ENCODE measurements at regions not wholly inside any gene's neighbourhood (a gene's known extent, or its start where the extent isn't known, plus 50 kb on each side); places are given as distances from the start of the nearest gene placed in this dataset.
"Not testable (repeated sequence)": the region's sequence is repeated elsewhere in the genome, so short reads cannot be mapped to it uniquely, and the experiment has no call there.

GRCh38 chr12:38175538-38175937 is 141.0 kb upstream of the ALG10B start:
- DNase-seq: no peak
- H3K36me3 ChIP-seq (ENCODE audit: insufficient read depth, low read length): no peaks in the 10 kb centered on the region
- H3K4me1 ChIP-seq (ENCODE audit: insufficient read depth, low read length): no peaks in the 10 kb centered on the region
- H3K27ac ChIP-seq (ENCODE audit: low read depth, low read length): no peak overlapping the region
- POLR2A ChIA-PET: no interaction called here
- peaks cover 2 to 7% of the 10 kb centered on the region in 2 donors for H3K27me3 Mint-ChIP-seq
- H3K4me1 Mint-ChIP-seq: no peaks in the 10 kb centered on the region
- H3K27me3 ChIP-seq (ENCODE audit: insufficient read depth, low read length, poor library complexity, severe bottlenecking): no peaks in the 10 kb centered on the region
- no peak overlapping the region for H3K4me3 ChIP-seq (ENCODE audit: low read length)
- H3K27ac Mint-ChIP-seq: no peak overlapping the region
- no peak overlapping the region for H3K4me3 Mint-ChIP-seq
- CTCF ChIA-PET: no interaction called here
- no peaks in the 10 kb centered on the region for H3K9me3 ChIP-seq (ENCODE audit: low read length)
- H3K36me3 Mint-ChIP-seq: no peaks in the 10 kb centered on the region
- H3K9me3 Mint-ChIP-seq: peaks cover 0 to 2% (median 0%) of the 10 kb centered on the region in 5 donors

GRCh38 chr12:38183617-38184016 is 133.0 kb upstream of the ALG10B start:
- H3K9me3 ChIP-seq (ENCODE audit: low read length); H3K36me3 ChIP-seq (ENCODE audit: insufficient read depth, low read length); CTCF ChIA-PET; POLR2A ChIA-PET; H3K4me1 Mint-ChIP-seq; DNase-seq; H3K4me3 Mint-ChIP-seq; H3K27ac ChIP-seq (ENCODE audit: low read depth, low read length); H3K4me3 ChIP-seq (ENCODE audit: low read length); H3K36me3 Mint-ChIP-seq; H3K27me3 ChIP-seq (ENCODE audit: insufficient read depth, low read length, poor library complexity, severe bottlenecking); H3K27ac Mint-ChIP-seq; H3K4me1 ChIP-seq (ENCODE audit: insufficient read depth, low read length); H3K27me3 Mint-ChIP-seq: not testable (repeated sequence)
- peaks cover 2 to 11% (median 9%) of the 10 kb centered on the region in 5 donors for H3K9me3 Mint-ChIP-seq

GRCh38 chr12:38197286-38197685 is 119.3 kb upstream of the ALG10B start:
- H3K27ac Mint-ChIP-seq; H3K4me3 ChIP-seq (ENCODE audit: low read length); H3K4me1 Mint-ChIP-seq; H3K27ac ChIP-seq (ENCODE audit: low read depth, low read length); H3K9me3 ChIP-seq (ENCODE audit: low read length); H3K9me3 Mint-ChIP-seq; H3K27me3 Mint-ChIP-seq; DNase-seq; H3K36me3 ChIP-seq (ENCODE audit: insufficient read depth, low read length); CTCF ChIA-PET; H3K36me3 Mint-ChIP-seq; H3K27me3 ChIP-seq (ENCODE audit: insufficient read depth, low read length, poor library complexity, severe bottlenecking); H3K4me3 Mint-ChIP-seq; H3K4me1 ChIP-seq (ENCODE audit: insufficient read depth, low read length); POLR2A ChIA-PET: not testable (repeated sequence)

GRCh38 chr12:38201461-38202276 is 114.9 kb upstream of the ALG10B start:
- peaks cover 0 to 3% of the 10 kb centered on the region in 2 donors for H3K27me3 Mint-ChIP-seq

GRCh38 chr12:38204831-38205230 is 111.7 kb upstream of the ALG10B start:
- Mint-ChIP-seq H3K27ac (no peak overlapping the region), H3K4me1 (no peaks in the 10 kb centered on the region), H3K4me3 (no peak overlapping the region), H3K27me3 (peaks cover 0 to 3% of the 10 kb centered on the region in 2 donors), H3K36me3 (no peaks in the 10 kb centered on the region), H3K9me3 (peaks cover 0 to 6% (median 0%) of the 10 kb centered on the region in 5 donors)
- Histone ChIP-seq H3K36me3 (ENCODE audit: insufficient read depth, low read length) (no peaks in the 10 kb centered on the region), H3K4me3 (ENCODE audit: low read length) (no peak overlapping the region), H3K27ac (ENCODE audit: low read depth, low read length) (no peak overlapping the region), H3K9me3 (ENCODE audit: low read length) (no peaks in the 10 kb centered on the region), H3K27me3 (ENCODE audit: insufficient read depth, low read length, poor library complexity, severe bottlenecking) (no peaks in the 10 kb centered on the region), H3K4me1 (ENCODE audit: insufficient read depth, low read length) (no peaks in the 10 kb centered on the region)
- no peak for DNase-seq
- CTCF ChIA-PET: no interaction called here
- POLR2A ChIA-PET: no interaction called here

More at GRCh38 chr12:38201461-38202276, 114.9 kb upstream of the ALG10B start:
- Histone ChIP-seq H3K27me3 (ENCODE audit: insufficient read depth, low read length, poor library complexity, severe bottlenecking) (no peaks in the 10 kb centered on the region), H3K9me3 (ENCODE audit: low read length) (no peaks in the 10 kb centered on the region), H3K36me3 (ENCODE audit: insufficient read depth, low read length) (no peaks in the 10 kb centered on the region), H3K27ac (ENCODE audit: low read depth, low read length) (no peak overlapping the region), H3K4me1 (ENCODE audit: insufficient read depth, low read length) (no peaks in the 10 kb centered on the region), H3K4me3 (ENCODE audit: low read length) (no peak overlapping the region)
- no peak overlapping the region for H3K27ac Mint-ChIP-seq
- H3K4me1 Mint-ChIP-seq: no peaks in the 10 kb centered on the region
- ChIA-PET CTCF (no interaction called here), POLR2A (no interaction called here)
- DNase-seq: no peak
- H3K4me3 Mint-ChIP-seq: no peak overlapping the region
- peaks cover 0 to 4% (median 0%) of the 10 kb centered on the region in 5 donors for H3K9me3 Mint-ChIP-seq
- no peaks in the 10 kb centered on the region for H3K36me3 Mint-ChIP-seq

GRCh38 chr12:38222011-38222410 is 94.6 kb upstream of the ALG10B start:
- Mint-ChIP-seq H3K27ac (no peak overlapping the region), H3K4me1 (no peaks in the 10 kb centered on the region), H3K4me3 (no peak overlapping the region), H3K9me3 (peaks cover 0 to 10% (median 4%) of the 10 kb centered on the region in 5 donors), H3K27me3 (no peaks in the 10 kb centered on the region), H3K36me3 (no peaks in the 10 kb centered on the region)
- ChIA-PET POLR2A (no interaction called here), CTCF (no interaction called here)
- DNase-seq: no peak
- no peak overlapping the region for H3K27ac ChIP-seq (ENCODE audit: low read depth, low read length)
- H3K4me1 ChIP-seq (ENCODE audit: insufficient read depth, low read length): no peaks in the 10 kb centered on the region
- no peaks in the 10 kb centered on the region for H3K36me3 ChIP-seq (ENCODE audit: insufficient read depth, low read length)
- H3K9me3 ChIP-seq (ENCODE audit: low read length): no peaks in the 10 kb centered on the region
- H3K4me3 ChIP-seq (ENCODE audit: low read length): no peak overlapping the region
- H3K27me3 ChIP-seq (ENCODE audit: insufficient read depth, low read length, poor library complexity, severe bottlenecking): no peaks in the 10 kb centered on the region

GRCh38 chr12:38238328-38238727 is 78.2 kb upstream of the ALG10B start:
- H3K4me1 ChIP-seq (ENCODE audit: insufficient read depth, low read length); POLR2A ChIA-PET; H3K36me3 Mint-ChIP-seq; H3K4me3 ChIP-seq (ENCODE audit: low read length); H3K27ac Mint-ChIP-seq; H3K4me1 Mint-ChIP-seq; DNase-seq; H3K27ac ChIP-seq (ENCODE audit: low read depth, low read length); H3K9me3 ChIP-seq (ENCODE audit: low read length); CTCF ChIA-PET; H3K27me3 ChIP-seq (ENCODE audit: insufficient read depth, low read length, poor library complexity, severe bottlenecking); H3K36me3 ChIP-seq (ENCODE audit: insufficient read depth, low read length); H3K4me3 Mint-ChIP-seq; H3K9me3 Mint-ChIP-seq; H3K27me3 Mint-ChIP-seq: not testable (repeated sequence)

GRCh38 chr12:38253778-38254177 is 62.8 kb upstream of the ALG10B start:
- Mint-ChIP-seq H3K36me3 (no peaks in the 10 kb centered on the region), H3K9me3 (peaks cover 6 to 19% (median 10%) of the 10 kb centered on the region in 5 donors), H3K4me3 (no peak overlapping the region), H3K4me1 (no peaks in the 10 kb centered on the region), H3K27me3 (peaks cover 3 to 4% of the 10 kb centered on the region in 2 donors), H3K27ac (no peak overlapping the region)
- H3K9me3 ChIP-seq (ENCODE audit: low read length): no peaks in the 10 kb centered on the region
- no peaks in the 10 kb centered on the region for H3K4me1 ChIP-seq (ENCODE audit: insufficient read depth, low read length)
- no peaks in the 10 kb centered on the region for H3K27me3 ChIP-seq (ENCODE audit: insufficient read depth, low read length, poor library complexity, severe bottlenecking)
- DNase-seq: no peak
- no peak overlapping the region for H3K27ac ChIP-seq (ENCODE audit: low read depth, low read length)
- H3K4me3 ChIP-seq (ENCODE audit: low read length): no peak overlapping the region
- ChIA-PET CTCF (no interaction called here), POLR2A (no interaction called here)
- no peaks in the 10 kb centered on the region for H3K36me3 ChIP-seq (ENCODE audit: insufficient read depth, low read length)
